H1 (cell line): ENCODE measurements at regions not wholly inside any gene's neighbourhood (a gene's known extent, or its start where the extent isn't known, plus 50 kb on each side); places are given as distances from the start of the nearest gene placed in this dataset.

Experiments used
- CTCF ChIA-PET: fragments of 300-600 bp; sonication (Branson Sonifier 250); formaldehyde crosslinking; loops from one replicate; lab custom pipeline; 2021; ENCODE audit not compliant: partially characterized antibody; lab: Charles Lee
- POLR2A ChIA-PET: fragments of 300-600 bp; sonication (Branson Sonifier 250); formaldehyde crosslinking; loops from one replicate; lab custom pipeline; 2021; ENCODE audit warnings: inconsistent platforms; ENCODE audit not compliant: partially characterized antibody; lab: Charles Lee
- DNase-seq, 2 experiments: peaks; one replicate each; pipeline versions ENCODE4 v3.0.0 to v3.0.0-alpha.2; 2010 to 2022; ENCODE audit warnings: low spot score in 2 of 2, low read depth in 1 of 2, mixed read lengths in 1 of 2
- FAIRE-seq: peaks from 2 replicates; lab custom pipeline; 2011; peaks lifted over from hg19 to GRCh38; lab: Jason Lieb, UNC
- H2AFZ ChIP-seq: 2 replicates; pipeline ENCODE4 v1.8.1; 2012; ENCODE audit warnings: low read length, inconsistent platforms
- H2AK5ac ChIP-seq: 2 replicates; pipeline ENCODE4 v1.6.1; 2013; ENCODE audit warnings: low read depth, low read length
- H2BK120ac ChIP-seq: replicated peaks from 2 replicates; pipeline ENCODE3; 2013; ENCODE audit warnings: low read depth, low read length, inconsistent platforms
- H2BK12ac ChIP-seq: 2 replicates; pipeline ENCODE4 v1.6.1; 2013; ENCODE audit warnings: low read depth, low read length
- H2BK15ac ChIP-seq: 2 replicates; pipeline ENCODE4 v1.6.1; 2013; ENCODE audit warnings: low read length
- H2BK20ac ChIP-seq: 2 replicates; pipeline ENCODE4 v1.6.1; 2013; ENCODE audit warnings: low read length
- H2BK5ac ChIP-seq: 2 replicates; pipeline ENCODE4 v1.6.1; 2013; ENCODE audit warnings: low read depth, low read length
- H3K14ac ChIP-seq: 2 replicates; pipeline ENCODE4 v1.6.1; 2013; ENCODE audit warnings: inconsistent platforms; ENCODE audit not compliant: insufficient read length
- H3K18ac ChIP-seq: 2 replicates; pipeline ENCODE4 v1.6.1; 2013; ENCODE audit warnings: low read length; ENCODE audit errors: extremely low read depth
- H3K23ac ChIP-seq: 2 replicates; pipeline ENCODE4 v1.6.1; 2013; ENCODE audit warnings: inconsistent platforms; ENCODE audit not compliant: insufficient read length
- H3K23me2 ChIP-seq: 2 replicates; pipeline ENCODE4 v1.6.1; 2013; ENCODE audit warnings: low read depth, low read length
- H3K27ac ChIP-seq: 2 replicates; pipeline ENCODE4 v1.6.1; 2011; ENCODE audit warnings: low read depth, low read length, inconsistent platforms
- H3K27me3 ChIP-seq, 4 experiments: replicated peaks in 1 of 4; 1 replicate in 1 of 4; 2 replicates in 3 of 4; pipeline versions ENCODE4 v1.6.1 to v1.8.1; 2011 to 2013; ENCODE audit warnings: low read length in 3 of 4, mild to moderate bottlenecking in 3 of 4, inconsistent platforms in 2 of 4, mixed read lengths in 2 of 4, moderate library complexity in 1 of 4; ENCODE audit not compliant: control insufficient read depth in 3 of 4, insufficient read depth in 3 of 4; ENCODE audit errors: extremely low read depth in 1 of 4
- H3K36me3 ChIP-seq, 4 experiments: 2 replicates each; pipeline versions ENCODE4 v1.6.1 to v1.8.1; 2011 to 2013; ENCODE audit warnings: mild to moderate bottlenecking in 4 of 4, low read length in 3 of 4, moderate library complexity in 2 of 4, control low read depth in 1 of 4, inconsistent platforms in 1 of 4; ENCODE audit not compliant: insufficient read depth in 4 of 4, control insufficient read depth in 2 of 4
- H3K4ac ChIP-seq: replicated peaks from 2 replicates; pipeline ENCODE3; 2013; ENCODE audit warnings: low read length, low read depth, mixed read lengths, inconsistent platforms; ENCODE audit not compliant: insufficient read length
- H3K4me1 ChIP-seq, 4 experiments: replicated peaks in 1 of 4; 1 replicate in 1 of 4; 2 replicates in 3 of 4; pipeline versions ENCODE4 v1.6.1 to v1.8.1; 2011 to 2013; ENCODE audit warnings: low read length in 3 of 4, inconsistent platforms in 2 of 4, mixed read lengths in 1 of 4; ENCODE audit not compliant: insufficient read depth in 4 of 4, control insufficient read depth in 3 of 4
- H3K4me2 ChIP-seq, 2 experiments: 2 replicates each; pipeline versions ENCODE4 v1.6.1 to v1.8.1; 2011 to 2013; ENCODE audit warnings: low read depth in 2 of 2, low read length in 2 of 2, control low read depth in 1 of 2, inconsistent platforms in 1 of 2, mild to moderate bottlenecking in 1 of 2; ENCODE audit not compliant: insufficient read depth in 1 of 2
- H3K4me3 ChIP-seq, 4 experiments: fragments of 200-600, 300-600 bp in 1 of 4; sonication (generic), shearing (Covaris generic), sonication (Bioruptor Twin) in 1 of 4; 2 replicates each; pipeline versions ENCODE4 v1.5.1 to v1.8.1; 2011 to 2016; ENCODE audit warnings: low read length in 4 of 4, low read depth in 3 of 4, control low read depth in 2 of 4, inconsistent platforms in 2 of 4, mild to moderate bottlenecking in 2 of 4, mixed read lengths in 1 of 4, moderate library complexity in 1 of 4; ENCODE audit not compliant: insufficient read depth in 2 of 4; ENCODE audit errors: extremely low read depth in 1 of 4
- H3K56ac ChIP-seq: replicated peaks from 2 replicates; pipeline ENCODE3; 2013; ENCODE audit warnings: low read depth, mild to moderate bottlenecking, mixed read lengths, low read length, inconsistent platforms; ENCODE audit not compliant: insufficient read length
- H3K79me1 ChIP-seq: 2 replicates; pipeline ENCODE4 v1.6.1; 2013; ENCODE audit warnings: low read depth, low read length, control low read depth
- H3K79me2 ChIP-seq, 2 experiments: 2 replicates each; pipeline versions ENCODE4 v1.6.1 to v1.8.1; 2012 to 2013; ENCODE audit warnings: low read length in 2 of 2, mild to moderate bottlenecking in 2 of 2, inconsistent platforms in 1 of 2; ENCODE audit not compliant: insufficient read depth in 2 of 2, control insufficient read depth in 1 of 2
- H3K9ac ChIP-seq, 4 experiments: replicated peaks in 1 of 4; 1 replicate in 1 of 4; 2 replicates in 3 of 4; pipeline versions ENCODE4 v1.6.1 to v1.8.1; 2011 to 2013; ENCODE audit warnings: low read depth in 3 of 4, low read length in 3 of 4, control low read depth in 2 of 4, mild to moderate bottlenecking in 2 of 4, moderate library complexity in 2 of 4, inconsistent platforms in 1 of 4; ENCODE audit errors: extremely low read depth in 1 of 4
- H3K9me3 ChIP-seq, 2 experiments: 2 replicates each; pipeline versions ENCODE4 v1.6.1 to v1.8.1; 2012 to 2013; ENCODE audit warnings: mild to moderate bottlenecking in 2 of 2, moderate library complexity in 2 of 2, control low read depth in 1 of 2, inconsistent platforms in 1 of 2, low read depth in 1 of 2, low read length in 1 of 2, mixed read lengths in 1 of 2; ENCODE audit not compliant: insufficient read depth in 2 of 2
- H4K20me1 ChIP-seq, 2 experiments: replicated peaks in 1 of 2; 2 replicates each; pipeline versions ENCODE3 to v1.8.1; 2011 to 2013; ENCODE audit warnings: inconsistent platforms in 2 of 2, low read length in 2 of 2, mild to moderate bottlenecking in 1 of 2; ENCODE audit not compliant: insufficient read depth in 2 of 2, control insufficient read depth in 1 of 2
- H4K5ac ChIP-seq: 2 replicates; pipeline ENCODE4 v1.6.1; 2013; ENCODE audit warnings: low read length, low read depth, mixed read lengths, inconsistent platforms; ENCODE audit not compliant: insufficient read length
- H4K8ac ChIP-seq: 2 replicates; pipeline ENCODE4 v1.8.0; 2013; ENCODE audit warnings: mild to moderate bottlenecking, moderate library complexity, low read length, inconsistent platforms; ENCODE audit not compliant: insufficient read depth; ENCODE audit errors: extremely low read depth
- H4K91ac ChIP-seq: replicated peaks from 2 replicates; pipeline ENCODE3; 2013; ENCODE audit warnings: low read length, mixed read lengths, inconsistent platforms; ENCODE audit not compliant: insufficient read length
- EGR1 ChIP-seq: IDR thresholded peaks from 2 replicates; pipeline ENCODE4 v1.6.1; 2011; ENCODE audit warnings: low read depth, low read length, borderline replicate concordance
- RAD21 ChIP-seq, 2 experiments: IDR thresholded peaks in 1 of 2; conservative IDR thresholded peaks in 1 of 2; 2 replicates each; pipeline ENCODE4 v1.6.1; 2011; ENCODE audit warnings: low read depth in 2 of 2, low read length in 2 of 2, improper control_type of control experiment in 1 of 2, inconsistent platforms in 1 of 2, mild to moderate bottlenecking in 1 of 2, moderate library complexity in 1 of 2
- TAF1 ChIP-seq: IDR thresholded peaks from 2 replicates; pipeline ENCODE4 v1.6.1; 2011; ENCODE audit warnings: mild to moderate bottlenecking, low read depth, low read length
- WGBS, 2 experiments: shearing (Covaris generic) in 1 of 2; methylation state at CpG; one replicate each; pipeline versions ENCODE4 v1.1.6 to v1.1.7; 2013 to 2015; ENCODE audit warnings: low lambda C conversion rate in 2 of 2, mixed read lengths in 2 of 2, inconsistent platforms in 1 of 2, low coverage in 1 of 2, missing lambda C conversion rate in 1 of 2; ENCODE audit not compliant: insufficient replicate concordance in 2 of 2, insufficient coverage in 1 of 2, insufficient read length in 1 of 2; ENCODE audit errors: extremely low coverage in 1 of 2, missing lambda C conversion rate in 1 of 2; 5-methylcytosine and 5-hydroxymethylcytosine counted together

GRCh38 chr4:96228463-96228862, 388.6 kb downstream of the PDHA2 start:
- CTCF ChIA-PET = no interaction called here
- H3K36me3 ChIP-seq = peaks cover 0 to 3% (median 0%) of the 10 kb centered on the region in 4 experiments; a peak in 1 of 8 replicates
- 83% methylated on average over 4 of the region's 4 CpGs; no CpG with 5 or more reads in 1 of the 2 experiments for WGBS, 2 experiments
- FAIRE-seq = no peak
- H3K56ac ChIP-seq = no peak overlapping the region
- H2AK5ac ChIP-seq = no peak overlapping the region
- TF ChIP-seq RAD21 (IDR thresholded peaks at IDR 0.05 in 1 of 2, conservative IDR thresholded peaks at IDR 0.05 in 1 of 2; ENCODE audit: low read depth in 2 of 2, low read length in 2 of 2) (peak in 1 of 2 experiments; percentile 7; a peak in 1 of 4 replicates), TAF1 (no peak), EGR1 (0 out of 2 replicates have a peak, but pooled peaks have one; percentile 10)
- TF ChIP-seq, all 59 proteins: peak for 2
- Histone ChIP-seq H3K9ac (no peak overlapping the region), H3K18ac (no peak overlapping the region), H4K91ac (peak overlapping the region; percentile 72), H3K23ac (no peak overlapping the region), H2BK20ac (no peak overlapping the region), H4K8ac (no peak overlapping the region), H2BK5ac (no peak overlapping the region; the same call in 1 of the 2 replicates), H3K9me3 (peaks cover 0 to 4% of the 10 kb centered on the region in 2 experiments; a peak in 2 of 4 replicates), H3K4me1 (no peaks in the 10 kb centered on the region; a peak in 2 of 7 replicates), H3K4ac (no peak overlapping the region), H3K23me2 (no peaks in the 10 kb centered on the region), H2BK12ac (peak overlapping the region; percentile 6; the same call in 1 of the 2 replicates), H2BK120ac (peak overlapping the region; percentile 63), H4K5ac (no peak overlapping the region), H3K27ac (no peak overlapping the region), H3K4me3 (no peak overlapping the region), H2AFZ (peak overlapping the region; percentile 79; the same call in 1 of the 2 replicates), H3K79me2 (no peaks in the 10 kb centered on the region), H3K14ac (no peak overlapping the region), H2BK15ac (no peak overlapping the region), H4K20me1 (no peaks in the 10 kb centered on the region), H3K4me2 (no peak overlapping the region), H3K27me3 (no peaks in the 10 kb centered on the region), H3K79me1 (no peaks in the 10 kb centered on the region)
- DNase-seq = no peak
- POLR2A ChIA-PET = no interaction called here
